NCI-H526 (cell line): ENCODE measurements at regions not wholly inside any gene's neighbourhood (a gene's known extent, or its start where the extent isn't known, plus 50 kb on each side); places are given as distances from the start of the nearest gene placed in this dataset.

ENCODE experiments used
- DNase-seq, 2 experiments: peaks; one replicate each; lab custom pipeline; 2025; lab: John Stamatoyannopoulos, UW

- DNase-seq: no peak
Observed at GRCh38 chr21:37967036-37967435, 50.8 kb upstream of the KCNJ6 start.

GRCh38 chr21:37968744-37969143, 52.5 kb upstream of the KCNJ6 start:
- DNase-seq: no peak

- no peak for DNase-seq
Observed at GRCh38 chr21:37970548-37970947, 54.3 kb upstream of the KCNJ6 start.

GRCh38 chr21:37971390-37971950, 55.2 kb upstream of the KCNJ6 start:
- no peak for DNase-seq

GRCh38 chr21:37974081-37974480, 57.8 kb upstream of the KCNJ6 start:
- no peak for DNase-seq

GRCh38 chr21:37982496-37983318, 66.5 kb upstream of the KCNJ6 start:
- DNase-seq: no peak

GRCh38 chr21:37983336-37984095, 67.3 kb upstream of the KCNJ6 start:
- DNase-seq: no peak

- no peak for DNase-seq
Observed at GRCh38 chr21:37984416-37984815, 68.2 kb upstream of the KCNJ6 start.

GRCh38 chr21:37986000-37986399, 69.7 kb upstream of the KCNJ6 start:
- no peak for DNase-seq

GRCh38 chr21:37986751-37987399, 70.6 kb upstream of the KCNJ6 start:
- DNase-seq: peak in 1 of 2 experiments; percentile 2

GRCh38 chr21:37987668-37988067, 71.4 kb upstream of the KCNJ6 start:
- DNase-seq: no peak

- no peak for DNase-seq
Observed at GRCh38 chr21:37993071-37993470, 76.8 kb upstream of the KCNJ6 start.

- DNase-seq: no peak
Observed at GRCh38 chr21:37994211-37994610, 78.0 kb upstream of the KCNJ6 start.

GRCh38 chr21:38012672-38013071, 96.4 kb upstream of the KCNJ6 start:
- DNase-seq: no peak

- no peak for DNase-seq
Observed at GRCh38 chr21:38013741-38014140, 97.5 kb upstream of the KCNJ6 start.

- no peak for DNase-seq
Observed at GRCh38 chr21:38014298-38014697, 98.0 kb upstream of the KCNJ6 start.

GRCh38 chr21:38027901-38028498, 111.7 kb upstream of the KCNJ6 start:
- DNase-seq: no peak

- DNase-seq: no peak
Observed at GRCh38 chr21:38032082-38032801, 116.0 kb upstream of the KCNJ6 start.

- no peak for DNase-seq
Observed at GRCh38 chr21:38036016-38036415, 119.8 kb upstream of the KCNJ6 start.

- DNase-seq: no peak
Observed at GRCh38 chr21:38037416-38037815, 121.2 kb upstream of the KCNJ6 start.

- peak in 1 of 2 experiments; percentile 3 for DNase-seq
Observed at GRCh38 chr21:38039369-38039768, 123.1 kb upstream of the KCNJ6 start.
